ENCODE measurements at regions not wholly inside any gene's neighbourhood (a gene's known extent, or its start where the extent isn't known, plus 50 kb on each side); places are given as distances from the start of the nearest gene placed in this dataset.

- no peaks in the 10 kb centered on the region for H3K36me3 Mint-ChIP-seq (ENCODE audit: low read depth, unreplicated experiment)
- DNase-seq (ENCODE audit: low spot score): no peak
- no peak overlapping the region for H3K4me3 Mint-ChIP-seq (ENCODE audit: unreplicated experiment)
- H3K9me3 Mint-ChIP-seq (ENCODE audit: unreplicated experiment): peaks cover 5% of the 10 kb centered on the region
- no peak overlapping the region for H3K27ac Mint-ChIP-seq (ENCODE audit: unreplicated experiment)
- H3K4me1 Mint-ChIP-seq (ENCODE audit: unreplicated experiment): no peaks in the 10 kb centered on the region
- peaks cover 2% of the 10 kb centered on the region for H3K27me3 Mint-ChIP-seq (ENCODE audit: unreplicated experiment)
- TF ChIP-seq, protein P1, sequence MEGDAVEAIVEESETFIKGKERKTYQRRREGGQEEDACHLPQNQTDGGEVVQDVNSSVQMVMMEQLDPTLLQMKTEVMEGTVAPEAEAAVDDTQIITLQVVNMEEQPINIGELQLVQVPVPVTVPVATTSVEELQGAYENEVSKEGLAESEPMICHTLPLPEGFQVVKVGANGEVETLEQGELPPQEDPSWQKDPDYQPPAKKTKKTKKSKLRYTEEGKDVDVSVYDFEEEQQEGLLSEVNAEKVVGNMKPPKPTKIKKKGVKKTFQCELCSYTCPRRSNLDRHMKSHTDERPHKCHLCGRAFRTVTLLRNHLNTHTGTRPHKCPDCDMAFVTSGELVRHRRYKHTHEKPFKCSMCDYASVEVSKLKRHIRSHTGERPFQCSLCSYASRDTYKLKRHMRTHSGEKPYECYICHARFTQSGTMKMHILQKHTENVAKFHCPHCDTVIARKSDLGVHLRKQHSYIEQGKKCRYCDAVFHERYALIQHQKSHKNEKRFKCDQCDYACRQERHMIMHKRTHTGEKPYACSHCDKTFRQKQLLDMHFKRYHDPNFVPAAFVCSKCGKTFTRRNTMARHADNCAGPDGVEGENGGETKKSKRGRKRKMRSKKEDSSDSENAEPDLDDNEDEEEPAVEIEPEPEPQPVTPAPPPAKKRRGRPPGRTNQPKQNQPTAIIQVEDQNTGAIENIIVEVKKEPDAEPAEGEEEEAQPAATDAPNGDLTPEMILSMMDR (IDR thresholded peaks at IDR 0.05; ENCODE audit: unreplicated experiment): no peak
These were observed 816.0 kb downstream of the SQOR start for GRCh38 chr15:46450810-46451182.

DNA sequence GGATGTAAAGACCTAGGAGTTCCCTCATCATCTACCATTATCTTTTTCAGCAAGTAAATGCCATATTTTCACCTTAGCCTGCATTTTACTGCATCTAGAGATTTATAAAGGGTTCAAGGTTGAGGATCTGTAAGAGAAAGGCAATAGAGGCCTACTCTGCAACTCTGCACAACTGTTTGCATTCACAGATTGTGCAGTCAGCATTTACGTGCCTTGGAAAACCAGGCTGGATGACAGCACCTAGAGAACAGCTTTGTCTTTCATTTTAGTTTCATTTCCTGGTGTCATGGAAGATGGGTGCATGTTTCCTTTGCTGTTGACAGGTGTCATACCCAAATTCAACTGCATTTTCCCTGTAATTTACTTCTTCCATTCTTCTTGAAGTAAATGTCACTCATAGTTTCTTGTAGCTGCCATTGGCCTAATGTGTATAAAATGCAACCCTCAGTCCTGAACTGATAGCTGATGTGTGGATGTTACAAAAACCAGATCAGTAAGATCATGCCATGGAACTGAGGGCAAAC, 817.5 kb downstream of the SQOR start:
- no peaks in the 10 kb centered on the region for H3K4me1 Mint-ChIP-seq (ENCODE audit: unreplicated experiment)
- H3K9me3 Mint-ChIP-seq (ENCODE audit: unreplicated experiment): peaks cover 5% of the 10 kb centered on the region
- TF ChIP-seq, protein P1 (IDR thresholded peaks at IDR 0.05; ENCODE audit: unreplicated experiment): no peak
- H3K36me3 Mint-ChIP-seq (ENCODE audit: low read depth, unreplicated experiment): no peaks in the 10 kb centered on the region
- peaks cover 2% of the 10 kb centered on the region for H3K27me3 Mint-ChIP-seq (ENCODE audit: unreplicated experiment)
- no peak overlapping the region for H3K27ac Mint-ChIP-seq (ENCODE audit: unreplicated experiment)
- no peak for DNase-seq (ENCODE audit: low spot score)
- no peak overlapping the region for H3K4me3 Mint-ChIP-seq (ENCODE audit: unreplicated experiment)

DNA sequence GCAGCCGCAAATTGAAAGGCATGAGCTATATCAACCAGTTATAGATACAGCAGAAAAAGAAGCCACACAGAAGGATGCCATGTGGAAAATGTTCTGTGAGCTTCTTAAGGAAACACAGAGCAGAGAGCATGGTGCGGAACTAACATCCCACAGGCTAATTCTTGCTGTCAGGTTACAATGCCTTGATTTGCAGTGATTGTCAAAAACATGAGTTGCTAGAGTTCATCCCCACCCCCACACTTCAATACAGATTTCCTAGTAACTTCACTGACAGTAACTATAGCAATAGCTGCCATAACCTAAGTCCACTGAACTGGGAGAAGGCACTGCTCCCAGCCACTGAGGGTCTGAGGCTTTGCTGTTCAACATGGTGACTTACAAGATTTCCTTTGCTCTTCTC, 821.6 kb downstream of the SQOR start:
- Mint-ChIP-seq H3K4me1 (ENCODE audit: unreplicated experiment) (no peaks in the 10 kb centered on the region), H3K9me3 (ENCODE audit: unreplicated experiment) (peaks cover 8% of the 10 kb centered on the region), H3K27ac (ENCODE audit: unreplicated experiment) (no peak overlapping the region), H3K27me3 (ENCODE audit: unreplicated experiment) (no peaks in the 10 kb centered on the region), H3K4me3 (ENCODE audit: unreplicated experiment) (no peak overlapping the region), H3K36me3 (ENCODE audit: low read depth, unreplicated experiment) (no peaks in the 10 kb centered on the region)
- no peak for DNase-seq (ENCODE audit: low spot score)
- TF ChIP-seq, protein P1 (IDR thresholded peaks at IDR 0.05; ENCODE audit: unreplicated experiment): no peak

GRCh38 chr15:46460431-46461094, 825.7 kb downstream of the SQOR start:
- Mint-ChIP-seq H3K27ac (ENCODE audit: unreplicated experiment) (no peak overlapping the region), H3K9me3 (ENCODE audit: unreplicated experiment) (peaks cover 7% of the 10 kb centered on the region), H3K27me3 (ENCODE audit: unreplicated experiment) (no peaks in the 10 kb centered on the region), H3K4me1 (ENCODE audit: unreplicated experiment) (no peaks in the 10 kb centered on the region), H3K36me3 (ENCODE audit: low read depth, unreplicated experiment) (no peaks in the 10 kb centered on the region), H3K4me3 (ENCODE audit: unreplicated experiment) (no peak overlapping the region)
- no peak for DNase-seq (ENCODE audit: low spot score)
- TF ChIP-seq, protein P1 (IDR thresholded peaks at IDR 0.05; ENCODE audit: unreplicated experiment): no peak

GRCh38 chr15:46461416-46461815, 826.6 kb downstream of the SQOR start:
- no peak for DNase-seq (ENCODE audit: low spot score)
- Mint-ChIP-seq H3K27me3 (ENCODE audit: unreplicated experiment) (no peaks in the 10 kb centered on the region), H3K36me3 (ENCODE audit: low read depth, unreplicated experiment) (no peaks in the 10 kb centered on the region), H3K4me3 (ENCODE audit: unreplicated experiment) (no peak overlapping the region), H3K27ac (ENCODE audit: unreplicated experiment) (no peak overlapping the region), H3K4me1 (ENCODE audit: unreplicated experiment) (no peaks in the 10 kb centered on the region), H3K9me3 (ENCODE audit: unreplicated experiment) (peaks cover 11% of the 10 kb centered on the region)
- TF ChIP-seq, protein P1 (IDR thresholded peaks at IDR 0.05; ENCODE audit: unreplicated experiment): no peak

Measured in endothelial cell (in vitro differentiated cells).